ENCODE measurements at regions not wholly inside any gene's neighbourhood (a gene's known extent, or its start where the extent isn't known, plus 50 kb on each side); places are given as distances from the start of the nearest gene placed in this dataset.

DNA sequence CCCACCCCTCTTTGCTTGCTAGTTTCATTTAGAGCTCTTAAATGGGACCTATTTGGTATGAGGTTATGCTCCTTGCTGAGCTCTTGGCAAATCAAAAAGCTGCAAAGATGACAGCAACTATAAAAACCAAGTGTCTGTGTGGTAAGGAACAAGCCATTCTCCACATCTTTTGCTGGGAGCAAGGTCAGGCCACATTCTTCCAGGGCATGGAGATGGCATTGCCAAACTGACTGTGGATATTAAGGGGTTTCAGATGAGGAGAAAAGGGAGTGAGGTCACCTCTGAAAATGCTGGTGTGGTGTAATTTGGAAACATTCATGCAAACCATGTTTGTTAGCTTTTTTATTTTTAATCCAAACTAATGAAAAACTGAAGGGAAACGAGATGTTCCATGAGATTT is 218.8 kb upstream of the IL12B start:
- H3K27ac ChIP-seq (ENCODE audit: insufficient read depth, low read depth, low read length), result no peak overlapping the region
- no peaks in the 10 kb centered on the region for H3K79me2 ChIP-seq (ENCODE audit: control insufficient read depth, insufficient read depth, low read length)
- no peaks in the 10 kb centered on the region for H3K27me3 ChIP-seq (ENCODE audit: control insufficient read depth in 2 of 2, insufficient read depth in 2 of 2, low read length in 2 of 2)
- FAIRE-seq (no peak), DNase-seq (ENCODE audit: low read depth, low spot score) (no peak)
- no peaks in the 10 kb centered on the region for H3K36me3 ChIP-seq (ENCODE audit: control insufficient read depth in 2 of 2, extremely low read depth in 1 of 2, insufficient read depth in 2 of 2, low read length in 2 of 2)
- no peaks in the 10 kb centered on the region for H3K9me1 ChIP-seq (replicated peaks; ENCODE audit: control insufficient read depth, extremely low read depth, insufficient read depth, low read length)
- ChIA-PET POLR2A (no interaction called here), CTCF (interaction anchor here (0.8 kb wide), 1 partner anchor 19 kb away, joined by 3 read pairs; no protein-coding TSS in a partner anchor)
- H3K9me3 ChIP-seq (replicated peaks; ENCODE audit: control insufficient read depth, insufficient read depth, low read length), result no peaks in the 10 kb centered on the region
- dilution Hi-C loops (cut with MboI; ENCODE audit: extremely low pct_ligation_motif_present, low sequenced_read_pairs) (no loop called here), intact Hi-C loops (cut with micrococcal nuclease) (no loop called here)
- TF ChIP-seq FOS (IDR thresholded peaks at IDR 0.05; ENCODE audit: borderline replicate concordance, insufficient read depth, low read length) (no peak), POLR2AphosphoS5 (IDR thresholded peaks at IDR 0.05; ENCODE audit: insufficient read depth, low read depth, low read length) (no peak), MYC (IDR thresholded peaks at IDR 0.05; ENCODE audit: low read depth, low read length) (no peak), JUN (IDR thresholded peaks at IDR 0.05; ENCODE audit: borderline replicate concordance, insufficient read depth, insufficient read length, low read depth) (no peak), GATA2 (IDR thresholded peaks at IDR 0.05; ENCODE audit: insufficient read depth, insufficient read length, low read depth, low read length) (no peak), MAX (IDR thresholded peaks at IDR 0.05; ENCODE audit: insufficient read depth, insufficient read length) (no peak), EZH2 (IDR thresholded peaks at IDR 0.05; ENCODE audit: borderline replicate concordance, low read depth, low read length, severe bottlenecking) (no peak), POLR2A (IDR thresholded peaks at IDR 0.05; ENCODE audit: low read depth, low read length) (no peak)
- TF ChIP-seq, protein P1, sequence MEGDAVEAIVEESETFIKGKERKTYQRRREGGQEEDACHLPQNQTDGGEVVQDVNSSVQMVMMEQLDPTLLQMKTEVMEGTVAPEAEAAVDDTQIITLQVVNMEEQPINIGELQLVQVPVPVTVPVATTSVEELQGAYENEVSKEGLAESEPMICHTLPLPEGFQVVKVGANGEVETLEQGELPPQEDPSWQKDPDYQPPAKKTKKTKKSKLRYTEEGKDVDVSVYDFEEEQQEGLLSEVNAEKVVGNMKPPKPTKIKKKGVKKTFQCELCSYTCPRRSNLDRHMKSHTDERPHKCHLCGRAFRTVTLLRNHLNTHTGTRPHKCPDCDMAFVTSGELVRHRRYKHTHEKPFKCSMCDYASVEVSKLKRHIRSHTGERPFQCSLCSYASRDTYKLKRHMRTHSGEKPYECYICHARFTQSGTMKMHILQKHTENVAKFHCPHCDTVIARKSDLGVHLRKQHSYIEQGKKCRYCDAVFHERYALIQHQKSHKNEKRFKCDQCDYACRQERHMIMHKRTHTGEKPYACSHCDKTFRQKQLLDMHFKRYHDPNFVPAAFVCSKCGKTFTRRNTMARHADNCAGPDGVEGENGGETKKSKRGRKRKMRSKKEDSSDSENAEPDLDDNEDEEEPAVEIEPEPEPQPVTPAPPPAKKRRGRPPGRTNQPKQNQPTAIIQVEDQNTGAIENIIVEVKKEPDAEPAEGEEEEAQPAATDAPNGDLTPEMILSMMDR (IDR thresholded peaks at IDR 0.05; ENCODE audit: extremely low read depth in 1 of 2, insufficient read depth in 1 of 2, low read depth in 1 of 2, low read length in 2 of 2), result no peak
- no peak overlapping the region for H3K4me2 ChIP-seq (ENCODE audit: insufficient read depth, low read length)
- no peaks in the 10 kb centered on the region for H4K20me1 ChIP-seq (replicated peaks; ENCODE audit: control insufficient read depth, extremely low read depth, insufficient read depth, low read length)
- H3K4me3 ChIP-seq (replicated peaks in 1 of 3; ENCODE audit: insufficient read depth in 1 of 3, low read depth in 1 of 3, low read length in 3 of 3), result no peak overlapping the region
- no peak overlapping the region for H2AFZ ChIP-seq (ENCODE audit: low read depth, low read length)
- H3K4me1 ChIP-seq (ENCODE audit: control insufficient read depth, extremely low read depth, insufficient read depth, low read length), result no peaks in the 10 kb centered on the region
- no peak overlapping the region for H3K9ac ChIP-seq (replicated peaks; ENCODE audit: extremely low read depth, insufficient read depth, low read length)
- BruUV-seq (replicated peaks), result no TSS peak
